Neural cell (in vitro differentiated cells): ENCODE measurements at regions not wholly inside any gene's neighbourhood (a gene's known extent, or its start where the extent isn't known, plus 50 kb on each side); places are given as distances from the start of the nearest gene placed in this dataset.

Experiments used
- H2AFZ ChIP-seq: fragments of 200-600, 300-800 bp; sonication (generic), shearing (Covaris generic); 2 replicates; pipeline ENCODE4 v1.6.0; 2014; ENCODE audit warnings: low read depth, mild to moderate bottlenecking, antibody characterized with exemption, low read length, moderate library complexity
- H3F3A ChIP-seq: fragments of 200-600 bp; shearing (Covaris generic); 2 replicates; pipeline ENCODE4 v1.6.1; 2016; ENCODE audit warnings: mild to moderate bottlenecking, moderate library complexity, mixed read lengths, antibody characterized with exemption, low read length; ENCODE audit not compliant: insufficient read depth, poor library complexity, severe bottlenecking
- H3K27ac ChIP-seq: fragments of 200-600, 300-800 bp; sonication (generic), shearing (Covaris generic); 2 replicates; pipeline ENCODE4 v1.5.1; 2014; ENCODE audit warnings: mild to moderate bottlenecking, low read length, moderate library complexity
- H3K27me3 ChIP-seq: fragments of 300-800, 200-600 bp; sonication (generic), shearing (Covaris generic); 2 replicates; pipeline ENCODE4 v1.6.0; 2014; ENCODE audit warnings: mild to moderate bottlenecking, low read depth, low read length, moderate library complexity; ENCODE audit not compliant: insufficient read depth
- H3K36me3 ChIP-seq: fragments of 300-800, 200-600 bp; sonication (generic), shearing (Covaris generic); 2 replicates; pipeline ENCODE4 v1.5.1; 2014; ENCODE audit warnings: mild to moderate bottlenecking, antibody characterized with exemption, low read length, moderate library complexity; ENCODE audit not compliant: insufficient read depth
- H3K4me2 ChIP-seq: fragments of 300-800, 200-600 bp; sonication (generic), shearing (Covaris generic); 2 replicates; pipeline ENCODE4 v1.6.0; 2014; ENCODE audit warnings: mild to moderate bottlenecking, low read length
- H3K4me3 ChIP-seq: fragments of 300-800, 200-600 bp; sonication (generic), shearing (Covaris generic); 2 replicates; pipeline ENCODE4 v1.5.1; 2014; ENCODE audit warnings: mild to moderate bottlenecking, low read length, moderate library complexity
- H3K79me2 ChIP-seq: fragments of 200-600 bp; shearing (Covaris generic); replicated peaks from 2 replicates; pipeline ENCODE4 v1.6.0; 2014; ENCODE audit warnings: mild to moderate bottlenecking, low read length, moderate library complexity; ENCODE audit not compliant: insufficient read depth
- H3K9ac ChIP-seq: fragments of 300-800, 200-600 bp; sonication (generic), shearing (Covaris generic); 2 replicates; pipeline ENCODE4 v1.6.1; 2016; ENCODE audit warnings: mild to moderate bottlenecking, low read length, mixed read lengths
- H3K9me2 ChIP-seq: fragments of 200-600 bp; shearing (Covaris generic); 2 replicates; pipeline ENCODE4 v1.6.1; 2016; ENCODE audit warnings: mild to moderate bottlenecking, low read length, mixed read lengths; ENCODE audit not compliant: insufficient read depth
- H3K9me3 ChIP-seq: fragments of 200-600, 300-800 bp; sonication (generic), shearing (Covaris generic); 2 replicates; pipeline ENCODE4 v1.6.1; 2016; ENCODE audit warnings: mild to moderate bottlenecking, mixed run types, low read length, moderate library complexity, mixed read lengths
- H4K20me1 ChIP-seq: fragments of 200-600 bp; shearing (Covaris generic); 2 replicates; pipeline ENCODE4 v1.6.1; 2016; ENCODE audit warnings: mild to moderate bottlenecking, mixed run types; ENCODE audit not compliant: insufficient read depth
- CTCF ChIP-seq: fragments of 450-650 bp; IDR thresholded peaks from 2 replicates; pipeline ENCODE4 v1.5.1; 2014; ENCODE audit warnings: antibody characterized with exemption, mild to moderate bottlenecking, moderate library complexity; ENCODE audit not compliant: poor library complexity, severe bottlenecking
- EP300 ChIP-seq: fragments of 450-650 bp; conservative IDR thresholded peaks from 2 replicates; pipeline ENCODE4 v1.6.1; 2014; ENCODE audit warnings: antibody characterized with exemption, mild to moderate bottlenecking, moderate library complexity; ENCODE audit not compliant: poor library complexity, severe bottlenecking
- EZH2 ChIP-seq: fragments of 200-600, 300-800 bp; shearing (Covaris generic), sonication (generic); IDR thresholded peaks from 2 replicates; pipeline ENCODE4 v1.6.1; 2014; ENCODE audit warnings: antibody characterized with exemption, low read length, borderline replicate concordance, mild to moderate bottlenecking; ENCODE audit not compliant: insufficient read depth, poor library complexity, severe bottlenecking
- MXI1 ChIP-seq: fragments of 450-650 bp; conservative IDR thresholded peaks from 2 replicates; pipeline ENCODE4 v1.6.1; 2014; ENCODE audit warnings: antibody characterized with exemption, mild to moderate bottlenecking; ENCODE audit not compliant: poor library complexity, severe bottlenecking
- POLR2AphosphoS5 ChIP-seq: IDR thresholded peaks from 2 replicates; pipeline ENCODE4 v1.6.1; 2012
- RAD21 ChIP-seq: fragments of 450-650 bp; conservative IDR thresholded peaks from 2 replicates; pipeline ENCODE4 v1.6.1; 2014; ENCODE audit warnings: antibody characterized with exemption, mild to moderate bottlenecking, moderate library complexity
- REST ChIP-seq: IDR thresholded peaks from 2 replicates; pipeline ENCODE4 v1.6.1; 2012; ENCODE audit warnings: borderline replicate concordance
- SMC3 ChIP-seq: fragments of 450-650 bp; conservative IDR thresholded peaks from 2 replicates; pipeline ENCODE4 v1.6.1; 2014; ENCODE audit warnings: antibody characterized with exemption, mild to moderate bottlenecking, moderate library complexity; ENCODE audit not compliant: poor library complexity
- TAF1 ChIP-seq: IDR thresholded peaks from 2 replicates; pipeline ENCODE4 v1.6.1; 2012; ENCODE audit warnings: low read depth

GRCh38 chr21:28402616-28402989, 590.1 kb downstream of the LTN1 start:
- TF ChIP-seq TAF1, result no peak
- TF ChIP-seq POLR2AphosphoS5, result no peak
- TF ChIP-seq SMC3, result no peak
- no peak for TF ChIP-seq RAD21
- no peak for TF ChIP-seq CTCF
- TF ChIP-seq REST, result no peak
- TF ChIP-seq MXI1, result no peak
- TF ChIP-seq EP300, result no peak
- TF ChIP-seq EZH2, result no peak
- no peak overlapping the region for H3K4me3 ChIP-seq
- H3K27me3 ChIP-seq, result no peaks in the 10 kb centered on the region
- H3K9me2 ChIP-seq, result no peaks in the 10 kb centered on the region
- no peaks in the 10 kb centered on the region for H3K79me2 ChIP-seq
- no peak overlapping the region for H3K4me2 ChIP-seq
- no peak overlapping the region for H3K27ac ChIP-seq
- no peak overlapping the region for H3K9ac ChIP-seq
- H3K9me3 ChIP-seq, result no peaks in the 10 kb centered on the region
- H4K20me1 ChIP-seq, result no peaks in the 10 kb centered on the region
- H2AFZ ChIP-seq, result no peak overlapping the region
- no peaks in the 10 kb centered on the region for H3K36me3 ChIP-seq
- H3F3A ChIP-seq, result no peaks in the 10 kb centered on the region

GRCh38 chr21:28397040-28397439, 595.6 kb downstream of the LTN1 start:
- Histone ChIP-seq H3K4me3 (no peak overlapping the region), H3K27me3 (no peaks in the 10 kb centered on the region), H3K9ac (no peak overlapping the region), H3F3A (no peaks in the 10 kb centered on the region), H3K4me2 (no peak overlapping the region), H3K27ac (no peak overlapping the region), H3K9me2 (no peaks in the 10 kb centered on the region), H4K20me1 (no peaks in the 10 kb centered on the region), H3K9me3 (peaks cover 4% of the 10 kb centered on the region), H3K36me3 (no peaks in the 10 kb centered on the region), H2AFZ (no peak overlapping the region), H3K79me2 (no peaks in the 10 kb centered on the region)
- TF ChIP-seq TAF1 (no peak), SMC3 (no peak), POLR2AphosphoS5 (no peak), EZH2 (no peak), REST (no peak), RAD21 (no peak), EP300 (no peak), MXI1 (no peak), CTCF (no peak)
